H9 (cell line): ENCODE measurements at regions not wholly inside any gene's neighbourhood (a gene's known extent, or its start where the extent isn't known, plus 50 kb on each side); places are given as distances from the start of the nearest gene placed in this dataset.
"Not testable (repeated sequence)": the region's sequence is repeated elsewhere in the genome, so short reads cannot be mapped to it uniquely, and the experiment has no call there.

ENCODE experiments used
- DNase-seq: peaks from one replicate; pipeline ENCODE4 v3.0.0-alpha.2; 2017
- H2AFZ ChIP-seq: one replicate; pipeline ENCODE4 v1.6.1; 2013; ENCODE audit warnings: mild to moderate bottlenecking, low read length, control low read depth, moderate library complexity
- H2AK5ac ChIP-seq: 2 replicates; pipeline ENCODE4 v1.6.1; 2013; ENCODE audit warnings: low read length, control low read depth, mixed read lengths; ENCODE audit not compliant: insufficient read length
- H2BK120ac ChIP-seq: one replicate; pipeline ENCODE4 v1.6.1; 2013; ENCODE audit warnings: low read depth, mild to moderate bottlenecking, low read length, control low read depth, inconsistent platforms; ENCODE audit not compliant: poor library complexity, severe bottlenecking
- H2BK12ac ChIP-seq: 2 replicates; pipeline ENCODE4 v1.6.1; 2013; ENCODE audit warnings: low read length, control low read depth, mixed read lengths, low read depth; ENCODE audit not compliant: insufficient read length
- H2BK15ac ChIP-seq: 2 replicates; pipeline ENCODE4 v1.6.1; 2013; ENCODE audit warnings: low read depth, low read length, control low read depth
- H2BK20ac ChIP-seq: one replicate; pipeline ENCODE4 v1.6.1; 2013; ENCODE audit warnings: low read depth, mild to moderate bottlenecking, low read length, control low read depth, inconsistent platforms; ENCODE audit not compliant: poor library complexity, severe bottlenecking
- H2BK5ac ChIP-seq: 2 replicates; pipeline ENCODE4 v1.6.1; 2013; ENCODE audit warnings: low read length, control low read depth, mixed read lengths; ENCODE audit not compliant: insufficient read length
- H3K14ac ChIP-seq: 2 replicates; pipeline ENCODE4 v1.6.1; 2013; ENCODE audit warnings: low read length, control low read depth; ENCODE audit not compliant: insufficient read depth
- H3K18ac ChIP-seq: 2 replicates; pipeline ENCODE4 v1.6.1; 2013; ENCODE audit warnings: low read depth, mild to moderate bottlenecking, mixed read lengths, low read length, control low read depth; ENCODE audit not compliant: insufficient read length
- H3K23ac ChIP-seq: 2 replicates; pipeline ENCODE4 v1.6.1; 2013; ENCODE audit warnings: low read length, control low read depth, mixed read lengths, low read depth; ENCODE audit not compliant: insufficient read length
- H3K23me2 ChIP-seq: 2 replicates; pipeline ENCODE4 v1.6.1; 2013; ENCODE audit warnings: low read depth, mild to moderate bottlenecking, mixed read lengths, low read length, control low read depth; ENCODE audit not compliant: insufficient read length, poor library complexity, severe bottlenecking
- H3K27ac ChIP-seq: 2 replicates; pipeline ENCODE4 v1.5.1; 2013; ENCODE audit warnings: low read length, control low read depth, mixed read lengths, low read depth; ENCODE audit not compliant: insufficient read length
- H3K27me3 ChIP-seq: 2 replicates; pipeline ENCODE4 v1.6.1; 2013; ENCODE audit warnings: low read length, control low read depth, inconsistent platforms; ENCODE audit not compliant: insufficient read depth
- H3K4ac ChIP-seq: 2 replicates; pipeline ENCODE4 v1.6.1; 2013; ENCODE audit warnings: low read depth, mild to moderate bottlenecking, control low read depth, inconsistent platforms, low read length, moderate library complexity
- H3K4me1 ChIP-seq: 2 replicates; pipeline ENCODE4 v1.6.1; 2013; ENCODE audit warnings: low read length, control low read depth, inconsistent platforms; ENCODE audit not compliant: insufficient read depth
- H3K4me2 ChIP-seq: 2 replicates; pipeline ENCODE4 v1.6.1; 2013; ENCODE audit warnings: low read length, control low read depth, mixed read lengths; ENCODE audit not compliant: insufficient read length, insufficient read depth
- H3K56ac ChIP-seq: 2 replicates; pipeline ENCODE4 v1.6.1; 2013; ENCODE audit warnings: low read depth, mild to moderate bottlenecking, mixed read lengths, low read length, control low read depth; ENCODE audit not compliant: insufficient read length
- H3K79me1 ChIP-seq: 2 replicates; pipeline ENCODE4 v1.6.1; 2013; ENCODE audit warnings: low read depth, mild to moderate bottlenecking, moderate library complexity, low read length, control low read depth, inconsistent platforms; ENCODE audit not compliant: insufficient read depth, poor library complexity, severe bottlenecking
- H3K79me2 ChIP-seq: 2 replicates; pipeline ENCODE4 v1.6.1; 2013; ENCODE audit warnings: low read length, control low read depth, inconsistent platforms; ENCODE audit not compliant: insufficient read depth
- H3K9ac ChIP-seq: 2 replicates; pipeline ENCODE4 v1.6.1; 2013; ENCODE audit warnings: low read length, control low read depth, mixed read lengths; ENCODE audit not compliant: insufficient read length; ENCODE audit errors: extremely low read depth
- H3K9me3 ChIP-seq: one replicate; pipeline ENCODE4 v1.6.1; 2013; ENCODE audit warnings: low read depth, low read length, inconsistent platforms; ENCODE audit not compliant: control insufficient read depth
- H3T11ph ChIP-seq: one replicate; pipeline ENCODE4 v1.6.1; 2013; ENCODE audit warnings: mild to moderate bottlenecking, low read length, control low read depth, inconsistent platforms
- H4K20me1 ChIP-seq: one replicate; pipeline ENCODE4 v1.6.1; 2013; ENCODE audit not compliant: control insufficient read depth, insufficient read length, insufficient read depth
- H4K5ac ChIP-seq: 2 replicates; pipeline ENCODE4 v1.6.1; 2013; ENCODE audit warnings: low read depth, mild to moderate bottlenecking, mixed read lengths, low read length, control low read depth; ENCODE audit not compliant: insufficient read length
- H4K8ac ChIP-seq: replicated peaks from 2 replicates; pipeline ENCODE4 v1.6.1; 2013; ENCODE audit warnings: low read length, control low read depth, mixed read lengths, low read depth; ENCODE audit not compliant: insufficient read length
- H4K91ac ChIP-seq: 2 replicates; pipeline ENCODE4 v1.6.1; 2013; ENCODE audit warnings: low read depth, mild to moderate bottlenecking, moderate library complexity, mixed read lengths, low read length, control low read depth; ENCODE audit not compliant: insufficient read length
- H3K27ac Mint-ChIP-seq, 3 experiments: 2 replicates in 2 of 3; 3 replicates in 1 of 3; pipeline ENCODE4 v1.8.0; 2020 to 2021; ENCODE audit warnings: mixed read lengths in 3 of 3, mild to moderate bottlenecking in 1 of 3, moderate library complexity in 1 of 3
- H3K27me3 Mint-ChIP-seq: 2 replicates; pipeline ENCODE4 v1.8.0; 2021; ENCODE audit warnings: low read depth, mild to moderate bottlenecking, moderate library complexity, mixed read lengths
- H3K36me3 Mint-ChIP-seq, 3 experiments: 2 replicates in 2 of 3; 3 replicates in 1 of 3; pipeline ENCODE4 v1.8.0; 2020 to 2021; ENCODE audit warnings: low read depth in 3 of 3, mixed read lengths in 3 of 3; ENCODE audit not compliant: insufficient read depth in 1 of 3
- H3K4me1 Mint-ChIP-seq, 2 experiments: 2 replicates each; pipeline ENCODE4 v1.8.0; 2020; ENCODE audit warnings: mixed read lengths in 2 of 2
- H3K4me3 Mint-ChIP-seq, 2 experiments: 2 replicates in 1 of 2; 3 replicates in 1 of 2; pipeline ENCODE4 v1.8.0; 2020 to 2021; ENCODE audit warnings: mild to moderate bottlenecking in 2 of 2, mixed read lengths in 2 of 2, moderate library complexity in 1 of 2
- H3K9me3 Mint-ChIP-seq, 2 experiments: 2 replicates in 1 of 2; 3 replicates in 1 of 2; pipeline ENCODE4 v1.8.0; 2020; ENCODE audit warnings: mild to moderate bottlenecking in 2 of 2, mixed read lengths in 2 of 2, moderate library complexity in 1 of 2
- WGBS: extraction: QIAGEN DNeasy Blood & Tissue Kit; methylation state at CpG from one replicate; pipeline ENCODE4 v1.1.7; 2013; ENCODE audit warnings: missing lambda C conversion rate, low lambda C conversion rate, mixed read lengths; ENCODE audit not compliant: insufficient read length; ENCODE audit errors: extremely low coverage; 5-methylcytosine and 5-hydroxymethylcytosine counted together

GRCh38 chr2:89761863-89762262 is 1070.4 kb downstream of the RPIA start:
- not testable (repeated sequence) for H4K8ac ChIP-seq, H3K4me1 ChIP-seq, H3K9ac ChIP-seq, H3T11ph ChIP-seq, H3K27me3 Mint-ChIP-seq, H2BK15ac ChIP-seq, H4K91ac ChIP-seq, H2BK20ac ChIP-seq, H3K27ac Mint-ChIP-seq, H3K56ac ChIP-seq, H4K20me1 ChIP-seq, H3K18ac ChIP-seq, H2BK12ac ChIP-seq, H4K5ac ChIP-seq, H3K79me1 ChIP-seq, H2AFZ ChIP-seq, H2AK5ac ChIP-seq, H3K4me1 Mint-ChIP-seq, H2BK5ac ChIP-seq, H3K79me2 ChIP-seq, H3K4ac ChIP-seq, DNase-seq, H3K4me3 Mint-ChIP-seq, H3K23me2 ChIP-seq, H3K27ac ChIP-seq, H3K14ac ChIP-seq, H2BK120ac ChIP-seq, H3K4me2 ChIP-seq, H3K23ac ChIP-seq, H3K27me3 ChIP-seq
- peaks cover 96 to 100% of the 10 kb centered on the region in 2 experiments for H3K9me3 Mint-ChIP-seq
- no CpG with 5 or more reads among the region's 4 CpGs for WGBS
- H3K9me3 ChIP-seq = peaks cover 92% of the 10 kb centered on the region
- peaks cover 39 to 55% (median 50%) of the 10 kb centered on the region in 3 experiments for H3K36me3 Mint-ChIP-seq

DNA sequence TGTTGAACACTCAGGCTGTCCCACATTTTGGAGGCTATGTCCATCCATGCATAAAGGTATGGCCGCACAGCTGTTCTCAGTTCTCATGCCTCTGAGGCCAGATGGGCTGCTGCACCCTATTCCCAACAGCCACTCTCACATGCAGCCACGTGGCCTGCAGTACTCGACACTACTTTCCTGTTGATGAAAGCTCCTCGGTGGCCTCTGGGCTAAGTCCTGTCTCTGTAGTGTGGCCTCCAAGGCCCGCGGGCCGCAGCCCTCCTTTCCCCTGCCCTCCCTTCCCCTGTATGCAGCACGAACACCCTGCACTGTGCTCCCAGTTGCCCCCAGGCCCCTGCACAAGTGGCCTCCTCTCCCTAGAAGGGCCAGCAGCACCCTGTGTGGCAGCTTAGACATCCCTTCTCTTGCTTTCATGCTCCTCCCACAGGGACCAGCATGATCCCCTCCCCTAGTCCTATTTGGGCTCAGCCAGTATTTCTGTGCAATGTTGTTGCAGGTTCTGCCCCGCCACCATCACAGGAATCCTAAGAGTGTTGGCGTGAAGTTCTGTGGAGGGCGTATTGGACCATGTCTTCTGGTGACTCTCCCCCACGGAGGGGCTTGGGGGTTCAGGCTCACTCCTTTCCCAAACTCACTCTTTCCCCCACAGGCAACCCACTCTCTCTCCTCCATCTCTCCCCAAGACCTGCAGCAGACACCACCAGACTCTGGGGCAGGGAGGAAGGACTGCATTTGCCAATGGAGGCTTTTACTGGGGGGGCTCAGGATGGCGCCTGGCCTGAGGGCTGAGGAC is 1071.2 kb downstream of the RPIA start:
- not testable (repeated sequence) for H4K5ac ChIP-seq, H3K79me1 ChIP-seq, H3K27me3 ChIP-seq, H2BK5ac ChIP-seq, DNase-seq, H3K4me2 ChIP-seq, H3T11ph ChIP-seq, H4K8ac ChIP-seq, H3K4me1 Mint-ChIP-seq, H3K23me2 ChIP-seq, H4K20me1 ChIP-seq, H2BK15ac ChIP-seq, H3K9ac ChIP-seq, H3K56ac ChIP-seq, H3K4ac ChIP-seq, H3K4me3 Mint-ChIP-seq, H2BK12ac ChIP-seq, H2AFZ ChIP-seq, H3K4me1 ChIP-seq, H3K79me2 ChIP-seq, H2BK20ac ChIP-seq, H3K18ac ChIP-seq, H3K23ac ChIP-seq, H2AK5ac ChIP-seq, H2BK120ac ChIP-seq, H3K27me3 Mint-ChIP-seq, H3K14ac ChIP-seq, H3K27ac ChIP-seq, H4K91ac ChIP-seq, H3K27ac Mint-ChIP-seq
- peaks cover 40 to 55% (median 49%) of the 10 kb centered on the region in 3 experiments for H3K36me3 Mint-ChIP-seq
- peaks cover 94% of the 10 kb centered on the region for H3K9me3 ChIP-seq
- peaks cover 97 to 100% of the 10 kb centered on the region in 2 experiments for H3K9me3 Mint-ChIP-seq
- WGBS = no CpG with 5 or more reads among the region's 13 CpGs
